ENCODE measurements at regions not wholly inside any gene's neighbourhood (a gene's known extent, or its start where the extent isn't known, plus 50 kb on each side); places are given as distances from the start of the nearest gene placed in this dataset.

- Histone ChIP-seq H3K4me3 (ENCODE audit: low read length, poor library complexity, severe bottlenecking) (no peak overlapping the region), H3K36me3 (ENCODE audit: insufficient read depth, low read length) (no peaks in the 10 kb centered on the region; the same call in 1 of the 2 replicates), H2AFZ (ENCODE audit: low read length) (no peak overlapping the region), H3K9me2 (replicated peaks; ENCODE audit: low read depth, low read length) (no peaks in the 10 kb centered on the region), H3K9ac (ENCODE audit: low read depth, low read length, poor library complexity, severe bottlenecking) (no peak overlapping the region), H4K20me1 (ENCODE audit: insufficient read depth, low read length, poor library complexity, severe bottlenecking) (no peaks in the 10 kb centered on the region), H3F3A (ENCODE audit: low read depth) (no peaks in the 10 kb centered on the region), H3K9me3 (ENCODE audit: insufficient read depth, low read depth, low read length) (no peaks in the 10 kb centered on the region), H3K79me2 (ENCODE audit: insufficient read depth, low read length) (no peaks in the 10 kb centered on the region), H3K27me3 (ENCODE audit: insufficient read depth, low read length, poor library complexity, severe bottlenecking) (no peaks in the 10 kb centered on the region), H3K4me1 (ENCODE audit: insufficient read depth, low read length, poor library complexity, severe bottlenecking) (no peaks in the 10 kb centered on the region), H3K4me2 (ENCODE audit: low read depth, low read length, poor library complexity, severe bottlenecking) (no peak overlapping the region)
- TF ChIP-seq CTCF (conservative IDR thresholded peaks at IDR 0.05; ENCODE audit: low read length) = no peak
- no peak for TF ChIP-seq EZH2phosphoT487 (IDR thresholded peaks at IDR 0.05; ENCODE audit: borderline replicate concordance)
These were observed 127.7 kb downstream of the S1PR1 start for GRCh38 chr1:101364370-101365120.

- Histone ChIP-seq H3K4me2 (ENCODE audit: low read depth, low read length, poor library complexity, severe bottlenecking) (no peak overlapping the region), H3K9me3 (ENCODE audit: insufficient read depth, low read depth, low read length) (no peaks in the 10 kb centered on the region), H3K9ac (ENCODE audit: low read depth, low read length, poor library complexity, severe bottlenecking) (no peak overlapping the region), H4K20me1 (ENCODE audit: insufficient read depth, low read length, poor library complexity, severe bottlenecking) (no peaks in the 10 kb centered on the region), H3K4me1 (ENCODE audit: insufficient read depth, low read length, poor library complexity, severe bottlenecking) (no peaks in the 10 kb centered on the region), H3K4me3 (ENCODE audit: low read length, poor library complexity, severe bottlenecking) (no peak overlapping the region), H3K79me2 (ENCODE audit: insufficient read depth, low read length) (no peaks in the 10 kb centered on the region), H2AFZ (ENCODE audit: low read length) (no peak overlapping the region), H3K27me3 (ENCODE audit: insufficient read depth, low read length, poor library complexity, severe bottlenecking) (no peaks in the 10 kb centered on the region), H3K36me3 (ENCODE audit: insufficient read depth, low read length) (no peaks in the 10 kb centered on the region; the same call in 1 of the 2 replicates), H3F3A (ENCODE audit: low read depth) (no peaks in the 10 kb centered on the region), H3K9me2 (replicated peaks; ENCODE audit: low read depth, low read length) (no peaks in the 10 kb centered on the region)
- no peak for TF ChIP-seq EZH2phosphoT487 (IDR thresholded peaks at IDR 0.05; ENCODE audit: borderline replicate concordance)
- no peak for TF ChIP-seq CTCF (conservative IDR thresholded peaks at IDR 0.05; ENCODE audit: low read length)
These were observed 128.4 kb downstream of the S1PR1 start for GRCh38 chr1:101365186-101365585.

- Histone ChIP-seq H3K9me2 (replicated peaks; ENCODE audit: low read depth, low read length) (no peaks in the 10 kb centered on the region), H3K36me3 (ENCODE audit: insufficient read depth, low read length) (no peaks in the 10 kb centered on the region), H3K27me3 (ENCODE audit: insufficient read depth, low read length, poor library complexity, severe bottlenecking) (no peaks in the 10 kb centered on the region), H3F3A (ENCODE audit: low read depth) (no peaks in the 10 kb centered on the region), H3K4me2 (ENCODE audit: low read depth, low read length, poor library complexity, severe bottlenecking) (no peak overlapping the region), H4K20me1 (ENCODE audit: insufficient read depth, low read length, poor library complexity, severe bottlenecking) (no peaks in the 10 kb centered on the region), H3K4me1 (ENCODE audit: insufficient read depth, low read length, poor library complexity, severe bottlenecking) (no peaks in the 10 kb centered on the region), H3K9me3 (ENCODE audit: insufficient read depth, low read depth, low read length) (no peaks in the 10 kb centered on the region), H3K9ac (ENCODE audit: low read depth, low read length, poor library complexity, severe bottlenecking) (no peak overlapping the region), H3K79me2 (ENCODE audit: insufficient read depth, low read length) (no peaks in the 10 kb centered on the region), H3K4me3 (ENCODE audit: low read length, poor library complexity, severe bottlenecking) (no peak overlapping the region), H2AFZ (ENCODE audit: low read length) (no peak overlapping the region)
- TF ChIP-seq CTCF (conservative IDR thresholded peaks at IDR 0.05; ENCODE audit: low read length) (no peak), EZH2phosphoT487 (IDR thresholded peaks at IDR 0.05; ENCODE audit: borderline replicate concordance) (no peak)
These were observed 129.1 kb downstream of the S1PR1 start for GRCh38 chr1:101365878-101366277.

Data from Loucy (cell line).